GM04504 (cell line): ENCODE measurements at regions not wholly inside any gene's neighbourhood (a gene's known extent, or its start where the extent isn't known, plus 50 kb on each side); places are given as distances from the start of the nearest gene placed in this dataset.

ENCODE experiments used
- DNase-seq: peaks from one replicate; pipeline ENCODE4 v3.0.0-alpha.2; 2012; ENCODE audit warnings: low read depth

DNA sequence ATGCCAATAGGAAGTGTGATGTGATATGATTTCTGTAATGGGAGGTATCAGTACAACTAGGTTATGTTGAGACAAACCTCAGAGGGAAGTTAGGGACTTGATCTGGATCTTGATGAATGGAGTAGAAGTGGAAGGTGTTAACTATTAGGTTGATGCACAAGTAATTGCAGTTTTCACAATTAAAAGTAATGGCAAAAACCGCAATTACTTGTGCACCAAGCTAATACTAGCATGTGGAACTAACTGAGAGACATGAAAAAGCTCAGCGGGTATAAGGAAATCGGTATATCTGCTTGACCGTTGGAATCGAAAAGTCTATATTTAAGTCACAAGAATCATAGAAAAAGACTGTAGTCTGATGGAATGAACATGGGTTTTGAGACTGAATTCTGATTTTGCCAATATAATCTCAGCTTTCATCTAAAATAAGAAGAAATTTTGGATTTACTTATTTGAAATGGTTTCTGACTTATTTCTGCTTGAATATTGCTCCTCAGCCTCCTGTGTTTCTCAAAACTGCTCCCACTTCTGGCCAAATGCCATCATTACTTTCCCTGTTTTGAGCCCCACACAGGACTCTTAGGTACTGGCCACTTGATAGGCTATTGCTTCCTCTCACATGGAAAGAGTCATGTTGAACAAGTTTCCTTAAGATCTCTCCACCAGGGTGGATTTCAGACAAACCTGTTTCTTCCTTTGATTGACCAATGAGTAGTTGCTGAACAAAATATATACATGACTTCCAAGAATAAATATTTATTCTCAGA is 271.5 kb upstream of the COL8A1 start:
- DNase-seq = no peak

DNA sequence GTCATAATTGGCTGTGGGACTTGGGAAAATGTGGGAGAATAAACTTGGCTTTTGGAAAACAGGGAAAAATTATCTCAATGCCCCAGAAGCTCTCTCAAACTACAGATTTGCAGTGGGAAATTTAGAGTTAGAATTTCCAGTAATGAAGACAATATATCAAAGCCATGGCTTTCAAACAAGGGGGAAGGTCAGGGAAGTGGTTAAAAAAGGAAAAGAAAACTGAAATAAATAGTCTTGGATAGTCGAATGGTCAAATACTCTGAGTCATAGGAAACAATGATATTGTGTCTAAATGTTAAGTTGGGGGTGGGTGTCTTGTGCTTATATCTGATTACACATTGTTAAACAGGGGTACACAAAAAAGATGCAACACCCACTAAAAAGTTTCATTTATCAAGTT is 272.4 kb upstream of the COL8A1 start:
- no peak for DNase-seq

DNA sequence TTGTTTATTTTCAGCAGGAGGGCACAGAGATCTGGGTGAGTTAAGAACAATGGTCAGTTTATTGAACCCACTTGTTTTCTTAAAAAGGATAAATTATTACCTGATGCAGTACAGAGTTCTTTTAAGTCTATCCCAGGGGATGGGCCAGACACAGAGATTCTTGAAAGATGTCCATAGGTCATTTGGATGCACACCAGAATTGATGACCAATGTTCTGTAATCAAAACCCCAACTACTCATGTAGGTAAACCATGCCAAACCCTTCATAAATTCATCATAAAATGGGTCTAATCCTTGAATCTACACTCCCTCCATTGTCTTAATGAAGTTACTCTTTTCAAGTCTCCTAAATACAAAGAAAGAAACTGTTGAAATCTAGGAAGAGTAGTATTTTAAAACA is 273.0 kb upstream of the COL8A1 start:
- DNase-seq = no peak

DNA sequence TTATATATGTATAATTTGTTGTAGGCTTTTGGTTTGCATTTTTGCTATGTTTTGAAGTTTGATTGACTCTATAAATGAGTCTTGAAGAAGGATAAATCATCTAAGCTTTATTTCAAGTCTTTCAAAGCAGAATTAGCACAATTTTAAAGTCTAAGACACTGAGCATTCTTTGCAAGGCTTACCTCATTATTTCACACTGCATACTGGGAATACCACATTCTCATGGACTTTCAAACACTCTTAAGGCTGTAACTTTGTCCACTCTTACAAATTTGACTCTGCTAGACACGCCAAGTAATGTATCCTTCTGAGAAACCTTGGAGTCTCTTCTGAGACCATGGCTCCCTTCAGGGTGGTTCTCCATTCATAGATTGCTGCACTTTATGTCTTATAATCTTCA is 281.3 kb upstream of the COL8A1 start:
- no peak for DNase-seq

DNA sequence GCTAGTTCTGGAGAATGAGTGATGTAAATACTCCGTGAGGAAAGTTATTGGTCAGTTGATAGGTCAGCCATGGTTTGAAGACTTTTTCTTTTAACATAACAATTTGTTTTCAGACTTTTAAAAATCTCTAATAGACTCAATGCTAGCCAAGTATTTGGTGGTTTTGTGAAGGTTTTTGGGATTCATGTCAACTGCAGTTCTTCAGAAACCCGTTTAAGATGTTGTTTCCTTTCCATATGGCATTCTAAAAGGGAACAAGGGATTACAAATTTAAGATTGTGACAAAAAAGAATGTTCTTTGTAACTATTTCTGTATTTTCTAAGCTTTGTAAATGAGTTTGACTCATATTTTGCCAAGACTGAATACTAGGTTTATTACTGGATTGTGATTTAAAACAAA is 281.7 kb upstream of the COL8A1 start:
- DNase-seq = no peak

DNA sequence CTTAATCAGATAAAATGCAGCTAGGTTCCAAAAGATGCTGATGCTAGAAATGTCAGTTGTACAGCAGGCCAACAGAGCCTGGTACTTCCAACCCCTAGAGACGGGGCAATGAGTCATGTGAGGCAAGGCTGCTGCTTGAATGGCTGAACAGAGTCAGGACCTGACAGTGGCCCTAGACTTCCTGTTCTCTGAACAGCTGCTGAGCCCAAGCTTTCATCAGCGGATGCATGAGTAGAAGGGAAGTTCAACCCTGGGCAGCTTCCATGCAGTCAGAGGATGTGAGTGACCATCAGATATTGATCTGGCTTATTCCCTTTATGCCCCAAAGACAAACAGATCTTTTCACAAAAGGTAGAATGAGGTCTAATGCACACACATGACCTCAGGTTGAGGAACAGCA is 282.9 kb upstream of the COL8A1 start:
- DNase-seq = no peak

DNA sequence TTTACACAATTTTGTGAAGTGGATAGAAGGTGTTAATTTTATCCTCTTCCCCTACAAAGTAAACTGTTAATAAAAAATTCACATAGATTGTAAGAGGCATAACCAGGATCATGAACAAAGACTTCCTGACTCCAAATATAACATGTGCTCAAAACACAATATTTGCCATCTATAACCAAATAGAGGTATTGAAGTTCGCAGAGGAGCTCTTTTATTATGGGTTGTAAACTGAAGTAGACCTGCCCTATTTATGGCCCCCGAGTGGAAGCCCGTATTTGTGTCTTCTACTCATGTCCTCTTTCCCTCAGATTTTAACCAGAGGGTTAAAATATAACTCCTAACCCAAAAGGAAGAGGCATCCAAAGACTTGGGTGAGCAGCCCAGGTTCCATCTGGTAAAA is 285.6 kb upstream of the COL8A1 start:
- DNase-seq = no peak

DNA sequence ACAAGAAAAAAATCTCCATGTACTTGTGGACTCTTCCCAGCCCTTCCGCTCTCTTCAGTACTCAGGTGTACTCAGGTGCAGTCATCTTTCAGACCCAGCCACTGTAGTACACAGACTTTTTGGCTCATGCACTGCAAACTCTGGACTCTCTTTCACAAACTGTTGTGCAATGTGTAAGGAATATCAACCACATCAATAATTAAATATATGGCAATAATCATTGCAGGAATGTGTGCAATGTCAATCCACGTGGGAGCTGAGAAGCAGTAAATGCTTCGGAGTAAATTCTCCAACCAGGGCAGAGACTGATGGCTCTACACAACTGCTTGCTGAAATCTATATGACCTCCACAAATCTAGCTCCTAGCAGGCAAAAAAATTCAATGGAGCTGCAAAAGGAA is 287.3 kb upstream of the COL8A1 start:
- DNase-seq = no peak

DNA sequence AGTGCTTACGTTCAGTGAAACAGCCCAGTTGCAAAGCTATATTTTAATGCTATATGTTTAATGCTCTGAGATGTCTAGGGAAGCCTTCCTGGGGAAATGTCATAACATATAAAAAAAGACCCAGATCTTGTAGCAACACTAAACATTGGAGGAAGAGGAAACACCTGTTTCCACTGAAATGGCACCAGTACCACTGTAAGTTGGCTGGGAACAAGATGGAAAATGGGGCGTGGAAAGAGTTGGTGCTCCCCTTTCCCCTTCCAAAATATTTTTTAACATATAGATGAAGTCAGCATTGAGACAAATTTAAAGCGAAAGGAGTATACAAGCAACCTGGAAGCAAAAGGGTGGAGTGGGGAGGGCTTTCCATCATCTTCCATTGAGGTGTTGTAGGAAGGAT is 289.9 kb upstream of the COL8A1 start:
- no peak for DNase-seq

DNA sequence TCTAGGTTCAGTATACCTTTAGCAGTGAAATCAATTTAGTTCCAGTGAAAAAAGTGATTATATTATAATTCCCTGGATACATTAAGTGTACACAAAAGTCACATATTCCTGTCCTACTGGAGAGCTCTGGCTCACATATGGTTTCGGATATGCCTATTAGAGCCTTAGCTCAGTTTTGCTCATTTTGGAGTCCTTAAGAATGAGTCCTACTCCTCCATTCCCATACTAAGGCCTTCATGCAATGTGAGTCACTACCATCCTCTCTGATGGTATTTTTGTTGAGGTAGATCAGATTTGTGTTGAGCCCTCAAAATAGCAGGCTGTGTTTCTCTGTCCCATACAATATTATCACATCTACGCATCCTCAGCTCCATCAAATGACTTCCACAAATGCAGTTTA is 294.2 kb upstream of the COL8A1 start:
- no peak for DNase-seq

DNA sequence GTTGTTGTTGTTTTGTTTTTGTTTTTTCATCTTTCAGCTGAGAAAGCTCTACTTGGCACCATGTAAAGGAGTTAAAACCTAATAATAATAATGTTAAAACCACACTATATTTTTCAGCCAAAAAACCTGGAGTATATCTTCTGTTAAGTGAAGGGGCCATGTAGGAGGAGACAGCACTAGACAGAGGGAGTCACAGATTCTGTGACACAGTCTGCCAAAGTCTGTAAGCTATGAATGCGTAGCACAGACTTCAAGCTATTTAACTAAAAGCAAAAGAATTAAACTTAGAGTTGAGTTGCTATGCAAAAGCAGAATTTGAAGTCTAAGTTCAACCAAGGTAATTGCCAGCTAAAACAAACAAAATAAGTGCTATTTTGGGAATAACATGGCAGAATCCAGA is 296.0 kb upstream of the COL8A1 start:
- DNase-seq = no peak

DNA sequence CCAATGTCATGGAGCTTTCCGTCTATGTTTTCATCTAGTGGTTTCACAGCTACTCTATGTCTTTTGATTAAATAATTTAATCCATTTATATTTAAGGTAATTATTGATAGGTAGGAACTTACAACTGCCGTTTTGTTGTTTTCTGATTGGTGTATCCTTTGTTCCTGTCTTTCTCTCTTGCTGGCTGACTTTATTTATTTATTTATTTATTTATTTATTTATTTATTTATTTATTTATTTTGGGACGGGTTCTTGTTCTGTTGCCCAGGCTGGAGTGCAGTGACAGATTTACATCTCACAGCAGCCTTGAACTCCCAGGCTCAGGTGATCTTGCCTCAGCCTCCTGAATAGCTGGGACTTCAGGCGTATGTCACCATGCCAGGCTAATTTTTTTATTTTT is 299.2 kb upstream of the COL8A1 start:
- DNase-seq = no peak

DNA sequence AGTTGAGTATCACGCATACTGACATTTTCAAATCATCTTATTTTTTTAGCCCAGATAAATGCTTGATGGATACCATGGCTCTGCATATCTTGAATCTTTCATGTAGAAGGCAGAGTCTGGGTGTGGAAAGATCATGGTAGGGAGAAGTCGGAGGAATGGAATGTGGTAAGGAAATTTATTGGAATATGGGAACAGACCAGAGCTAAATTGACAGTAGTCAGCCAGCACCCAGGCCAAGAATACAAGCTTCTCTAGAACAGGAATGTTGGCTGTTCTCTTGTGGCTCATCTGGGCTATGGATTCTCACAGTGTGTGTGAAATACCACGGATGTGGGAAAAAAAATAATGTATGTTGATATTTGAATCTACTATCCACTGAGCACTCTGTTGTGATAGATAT is 305.7 kb upstream of the COL8A1 start:
- DNase-seq = no peak

DNA sequence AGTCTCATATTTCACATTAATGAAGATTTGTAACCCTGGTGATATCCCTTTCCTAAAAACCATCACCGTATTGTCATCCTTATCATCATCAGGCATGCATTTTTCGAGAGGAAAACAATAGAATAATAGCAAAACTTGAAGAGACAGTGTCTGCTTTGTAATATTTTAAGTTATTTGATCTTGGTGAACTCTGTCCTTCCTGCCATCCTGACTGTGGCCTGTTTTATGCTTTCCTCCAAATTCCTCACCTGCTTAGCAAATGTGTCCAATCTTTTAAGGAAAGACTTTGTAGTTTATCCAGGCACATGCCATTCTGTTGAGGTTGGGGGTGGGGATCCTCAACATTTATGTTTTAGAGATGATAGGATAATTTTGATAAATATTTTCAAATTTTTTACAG is 306.1 kb upstream of the COL8A1 start:
- DNase-seq = no peak

DNA sequence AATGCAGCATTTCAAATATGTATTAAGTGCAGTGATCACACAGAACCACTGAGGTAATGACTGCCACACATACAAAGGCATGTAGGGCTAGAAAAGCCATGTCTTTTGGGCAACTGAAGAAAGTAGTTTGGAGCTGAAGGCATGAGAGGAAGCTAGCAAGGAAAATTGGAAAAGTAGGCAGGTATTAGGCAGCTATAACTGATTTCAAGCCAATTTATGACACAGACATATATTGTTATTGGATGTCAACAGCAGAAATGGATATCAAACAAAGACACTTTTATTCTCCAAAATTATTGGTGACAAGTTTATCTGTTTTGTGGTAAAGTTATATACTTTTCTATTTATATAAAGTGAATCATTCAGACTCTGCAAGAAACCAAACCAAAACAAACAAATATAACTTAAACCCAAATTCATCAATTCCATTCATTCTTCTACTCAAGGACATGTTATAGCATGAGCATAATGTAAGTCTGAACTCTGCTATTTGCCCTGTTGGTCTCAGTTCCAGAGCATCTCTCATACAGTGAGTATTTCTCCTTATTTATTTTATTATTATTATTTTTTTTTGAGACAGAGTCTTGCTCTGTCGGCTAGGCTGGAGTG is 307.4 kb upstream of the COL8A1 start:
- no peak for DNase-seq

DNA sequence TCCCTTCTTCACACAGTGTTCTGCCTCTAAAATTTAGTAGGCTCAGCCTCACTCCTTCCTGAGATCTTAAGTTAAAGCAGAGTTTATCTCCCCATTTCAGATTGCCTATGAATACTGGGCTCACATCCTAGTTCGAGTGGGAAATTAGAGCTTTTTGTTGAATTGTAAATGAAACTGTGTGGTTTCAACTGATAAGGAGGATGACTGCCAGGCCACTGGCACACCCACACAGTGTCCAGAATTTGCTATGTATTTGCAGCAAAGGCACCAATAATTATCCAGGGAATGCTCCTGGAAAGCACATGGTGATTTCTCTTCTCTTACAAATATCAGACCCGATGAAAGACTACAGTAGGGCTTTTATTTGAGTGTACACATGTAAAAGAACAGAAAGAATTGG is 308.1 kb upstream of the COL8A1 start:
- no peak for DNase-seq

DNA sequence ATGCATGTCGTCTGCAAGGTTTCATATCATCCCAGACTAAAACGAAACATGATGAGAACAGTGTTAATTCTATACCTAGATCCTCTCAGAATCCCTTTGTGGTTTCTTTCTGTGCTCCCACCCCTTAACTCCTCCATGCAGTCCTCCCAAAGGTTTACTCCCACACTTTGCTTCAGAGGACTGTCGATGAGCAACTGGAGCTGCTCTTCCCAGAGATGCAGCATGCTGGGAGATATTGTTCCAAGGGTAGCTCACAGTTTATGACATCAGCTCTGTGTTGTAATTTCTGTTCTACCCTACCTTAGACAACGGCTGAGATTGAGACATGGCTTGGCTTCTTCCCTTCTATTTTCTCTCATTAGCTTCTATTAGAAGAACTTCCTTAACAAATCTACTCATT is 313.0 kb upstream of the COL8A1 start:
- no peak for DNase-seq

DNA sequence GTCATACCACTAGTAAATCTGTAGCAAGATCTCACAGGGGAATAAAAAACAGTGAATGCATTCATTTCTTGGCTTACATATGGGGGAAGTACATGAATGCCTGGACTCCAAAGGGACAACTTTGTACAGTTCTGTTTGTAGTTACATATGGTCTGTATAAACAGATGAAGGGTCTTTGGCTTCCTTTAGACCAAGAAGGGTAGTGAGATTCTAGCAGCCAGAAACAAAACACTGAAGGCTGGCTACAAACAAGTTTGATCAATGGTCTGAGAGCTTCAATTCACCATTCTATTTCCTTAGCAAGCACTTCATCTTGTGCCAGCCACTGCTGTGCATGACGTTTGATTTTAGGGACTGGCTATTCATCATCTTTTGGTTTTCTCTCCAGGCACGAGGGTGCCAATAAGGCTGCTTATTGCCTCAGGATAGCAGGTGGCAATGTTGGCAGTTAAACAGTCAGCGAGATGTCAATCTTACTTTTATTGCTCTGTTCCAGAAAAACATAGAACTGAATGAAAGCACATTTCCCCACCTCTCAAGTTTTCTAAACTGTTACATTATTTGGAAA is 313.7 kb upstream of the COL8A1 start:
- DNase-seq = no peak

DNA sequence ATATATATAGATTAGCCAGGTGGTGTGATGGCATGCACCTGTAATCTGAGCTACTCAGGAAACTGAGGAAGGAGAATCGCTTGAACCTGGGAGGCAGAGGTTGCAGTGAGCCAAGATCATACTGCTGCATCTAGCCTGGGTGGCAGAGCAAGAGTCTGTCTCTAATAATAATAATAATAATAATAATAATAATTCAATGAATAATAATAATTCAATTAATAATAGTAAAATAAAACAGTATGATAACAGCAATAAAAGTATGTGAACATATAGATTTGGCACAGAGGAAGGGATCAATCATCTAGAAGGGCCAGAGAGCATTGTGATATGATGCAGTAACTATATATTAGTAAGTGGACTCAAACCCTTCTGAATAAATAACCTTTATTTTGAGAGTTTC is 314.5 kb upstream of the COL8A1 start:
- DNase-seq = no peak

DNA sequence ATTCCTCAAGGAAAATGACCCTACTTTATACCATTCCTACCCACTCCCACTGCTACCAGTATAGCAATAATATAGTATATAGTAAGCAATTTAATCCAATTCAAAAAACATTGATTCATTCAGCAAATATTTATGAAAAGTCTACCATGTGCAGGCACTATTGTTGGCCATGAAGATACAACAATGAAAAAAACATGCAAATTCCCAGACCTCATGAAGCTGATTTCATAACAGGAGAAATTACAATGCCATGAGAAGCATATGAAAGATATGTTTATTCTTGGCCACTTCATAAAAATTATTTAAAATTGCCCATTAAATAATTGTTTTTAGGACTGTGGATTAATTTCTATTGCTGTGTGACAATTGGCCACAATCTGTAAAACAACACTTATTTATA is 315.8 kb upstream of the COL8A1 start:
- no peak for DNase-seq

DNA sequence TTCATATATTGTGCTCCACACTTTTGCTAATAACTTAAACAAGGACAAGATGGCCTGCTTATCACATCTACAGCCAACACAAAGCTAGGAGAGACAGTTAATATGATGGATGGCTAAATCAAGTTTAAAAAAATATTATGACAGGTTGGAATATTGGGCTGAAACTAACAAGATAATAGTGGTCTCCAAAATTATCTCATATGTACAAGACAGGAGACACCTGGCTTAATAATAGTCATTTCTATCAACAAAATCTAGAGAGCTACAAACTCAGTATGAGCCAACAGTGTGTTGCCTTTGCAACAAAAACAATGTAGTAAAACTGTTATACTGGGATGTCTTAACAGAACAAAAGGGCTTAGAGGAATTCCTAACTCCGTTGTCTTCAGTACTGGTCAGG is 317.1 kb upstream of the COL8A1 start:
- DNase-seq = no peak

DNA sequence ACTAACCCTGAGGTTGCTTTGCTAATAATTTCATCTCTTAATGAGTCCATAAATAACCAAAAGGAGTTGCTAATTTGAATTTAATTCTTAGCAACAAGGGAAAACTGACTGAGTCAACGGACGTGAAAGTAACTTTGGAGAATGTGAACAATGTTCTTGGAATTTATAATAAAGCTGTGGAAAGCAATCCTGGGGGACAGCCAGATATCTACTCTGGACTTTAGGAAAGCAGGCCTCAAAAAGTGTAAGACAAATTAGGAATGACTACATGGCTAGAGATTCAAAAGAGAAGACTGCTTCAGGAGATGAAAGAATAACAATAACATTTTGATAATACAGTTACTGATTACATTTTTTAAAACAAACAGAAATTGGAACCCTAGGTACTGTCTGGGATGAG is 318.4 kb upstream of the COL8A1 start:
- peak; percentile 87 for DNase-seq

DNA sequence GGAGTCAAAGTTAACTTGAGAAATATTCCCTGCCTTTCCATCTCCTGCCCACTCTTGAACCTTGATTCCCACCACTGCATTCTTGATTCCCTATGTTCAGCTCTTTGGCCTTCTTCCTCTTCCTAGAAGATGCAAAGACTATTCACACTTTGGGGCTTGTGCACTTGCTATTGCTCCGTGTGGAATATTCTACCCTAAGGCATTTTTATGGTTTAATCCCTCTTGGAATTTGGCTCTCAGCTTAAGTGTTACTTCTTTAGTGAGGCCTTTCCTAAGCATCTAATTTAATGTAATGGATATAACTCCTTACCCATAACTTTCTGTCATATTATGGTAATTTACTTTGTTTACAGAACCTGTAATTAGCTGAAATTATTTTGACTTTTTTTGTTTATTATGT is 318.9 kb upstream of the COL8A1 start:
- no peak for DNase-seq

DNA sequence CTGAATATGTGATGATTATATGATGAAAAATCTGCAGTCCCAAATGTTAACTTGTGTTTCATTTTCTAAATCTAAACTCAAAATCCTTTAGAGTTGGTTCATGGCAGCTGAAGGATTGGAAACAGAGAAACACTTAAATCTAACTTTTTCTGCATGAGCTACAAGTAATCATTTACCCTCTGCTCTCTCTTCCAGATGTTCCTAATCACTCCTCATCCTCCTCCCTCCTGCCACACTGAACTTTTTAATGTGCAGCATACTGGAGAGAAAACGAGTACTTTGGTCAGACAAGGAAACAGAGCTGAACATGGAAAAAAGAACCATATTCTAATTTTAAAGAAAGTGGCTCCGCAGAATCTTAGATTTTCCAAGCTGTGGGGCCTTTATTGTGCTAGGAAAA is 321.2 kb upstream of the COL8A1 start:
- DNase-seq = no peak
